Natural killer cell treated with Interleukin-12 subunit alpha and Interleukin-12 subunit beta and Interleukin-15 and Interleukin-18, amount 100 ng/mL, for 72 hours (primary cell): ENCODE measurements at regions not wholly inside any gene's neighbourhood (a gene's known extent, or its start where the extent isn't known, plus 50 kb on each side); places are given as distances from the start of the nearest gene placed in this dataset.
A peak's percentile ranks its signal among the peaks of the same experiment; 100 is the strongest.

ENCODE experiments used
- ATAC-seq, 2 donors: fragments of 150-1000 bp; cut with Tn5 transposase in 1 of 2; sonication (Bioruptor Pico), chemical (Tn5 transposase) in 1 of 2; 2 replicates each; pipeline ENCODE4 v1.10.0; 2021
- DNase-seq: peaks from one replicate; pipeline ENCODE4 v3.0.0; 2022; ENCODE audit warnings: low spot score
- H3K27ac Mint-ChIP-seq, 2 donors: 1 replicate in 1 of 2; 2 replicates in 1 of 2; pipeline ENCODE4 v1.8.0; 2022; ENCODE audit warnings: mixed read lengths in 2 of 2, mild to moderate bottlenecking in 1 of 2, moderate library complexity in 1 of 2
- H3K27me3 Mint-ChIP-seq, 2 donors: 1 replicate in 1 of 2; 2 replicates in 1 of 2; pipeline ENCODE4 v1.8.0; 2022; ENCODE audit warnings: mixed read lengths in 2 of 2
- H3K36me3 Mint-ChIP-seq: one replicate; pipeline ENCODE4 v1.8.0; 2022; ENCODE audit warnings: mixed read lengths
- H3K4me1 Mint-ChIP-seq, 2 donors: 1 replicate in 1 of 2; 2 replicates in 1 of 2; pipeline ENCODE4 v1.8.0; 2022; ENCODE audit warnings: low read depth in 2 of 2, mixed read lengths in 2 of 2, mild to moderate bottlenecking in 1 of 2
- H3K4me3 Mint-ChIP-seq: one replicate; pipeline ENCODE4 v1.8.0; 2022; ENCODE audit warnings: mixed read lengths
- H3K9me3 Mint-ChIP-seq: 2 replicates; pipeline ENCODE4 v1.8.0; 2022; ENCODE audit warnings: mixed read lengths

DNA sequence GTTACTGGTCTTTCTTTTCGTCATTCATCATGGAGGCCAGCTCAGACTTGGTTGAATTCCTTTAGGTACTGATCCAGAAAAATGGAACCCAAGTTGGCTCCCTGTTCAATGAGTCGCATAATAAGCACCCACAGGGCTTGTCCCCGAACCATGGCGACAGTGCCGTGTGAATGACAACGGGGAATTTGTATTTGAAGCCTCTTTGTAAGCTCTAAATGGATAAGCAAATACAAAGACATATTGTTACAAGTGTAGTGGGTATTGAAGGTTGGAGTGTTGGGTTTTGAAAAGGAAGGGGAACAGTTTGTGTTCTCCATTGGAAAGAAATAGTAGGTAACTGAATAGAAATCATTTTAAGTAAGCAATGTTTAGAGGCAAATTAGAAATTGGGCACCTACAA, 288.9 kb downstream of the SLC4A3 start:
- no peaks in the 10 kb centered on the region for H3K9me3 Mint-ChIP-seq
- H3K4me1 Mint-ChIP-seq: no peaks in the 10 kb centered on the region
- no peak overlapping the region for H3K27ac Mint-ChIP-seq
- H3K4me3 Mint-ChIP-seq: no peak overlapping the region
- no peaks in the 10 kb centered on the region for H3K36me3 Mint-ChIP-seq
- ATAC-seq: no peak
- no peak for DNase-seq
- peaks cover 3 to 6% of the 10 kb centered on the region in 2 donors for H3K27me3 Mint-ChIP-seq

DNA sequence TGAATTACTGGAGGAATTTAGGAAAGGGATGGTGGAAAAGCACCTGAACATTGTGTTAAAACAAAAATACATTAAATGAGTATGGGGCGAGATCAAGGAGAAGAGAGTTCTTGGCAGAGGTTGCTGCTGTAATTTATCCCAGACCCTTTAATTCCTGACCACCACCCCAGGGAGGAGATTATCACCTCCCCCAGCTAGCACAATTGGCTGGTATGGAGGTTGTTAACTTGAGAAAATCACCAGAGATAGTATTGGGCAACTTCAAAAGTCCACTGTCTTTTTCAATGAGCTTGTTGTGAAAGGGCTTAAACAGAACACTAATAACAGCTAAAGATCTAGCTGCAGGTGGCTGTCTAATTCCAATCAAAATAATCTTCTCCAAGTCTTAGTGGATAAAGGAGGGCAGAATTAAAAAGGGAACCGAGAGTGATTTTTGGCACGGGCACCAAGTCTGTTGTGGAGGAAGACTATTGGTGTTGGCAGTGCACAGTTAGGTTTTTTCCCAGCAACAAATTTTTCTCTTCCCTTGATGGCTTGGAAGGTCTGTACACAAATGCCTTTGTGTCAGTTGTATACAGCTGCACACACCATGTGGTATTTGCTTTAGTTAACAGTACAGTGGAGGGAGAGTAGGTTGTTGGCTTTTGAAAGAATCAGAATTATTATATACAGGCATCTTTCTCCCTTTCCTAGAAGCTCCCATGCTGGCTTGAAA, 289.5 kb downstream of the SLC4A3 start:
- ATAC-seq: no peak
- no peaks in the 10 kb centered on the region for H3K4me1 Mint-ChIP-seq
- H3K36me3 Mint-ChIP-seq: no peaks in the 10 kb centered on the region
- H3K4me3 Mint-ChIP-seq: no peak overlapping the region
- no peaks in the 10 kb centered on the region for H3K9me3 Mint-ChIP-seq
- no peak overlapping the region for H3K27ac Mint-ChIP-seq
- DNase-seq: no peak
- peaks cover 3 to 6% of the 10 kb centered on the region in 2 donors for H3K27me3 Mint-ChIP-seq

DNA sequence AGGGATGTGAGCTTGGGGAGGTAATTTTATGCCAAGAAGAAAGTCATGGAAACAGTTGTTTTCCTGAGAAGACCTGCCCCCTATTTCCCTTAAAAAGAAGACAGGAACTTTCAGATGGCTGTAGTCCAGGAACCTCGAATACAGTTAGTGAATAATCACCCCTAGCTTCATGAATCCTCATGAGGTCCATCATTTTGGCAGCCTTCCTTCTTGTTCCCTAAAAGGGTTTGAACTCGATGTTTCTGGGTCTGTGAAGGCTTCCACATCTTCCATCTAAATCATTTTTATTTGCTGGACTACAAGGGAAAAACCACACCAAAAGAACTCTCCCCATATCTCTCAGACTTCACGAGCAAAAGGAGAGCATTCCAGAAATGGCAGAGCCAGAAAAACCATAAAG, 290.8 kb downstream of the SLC4A3 start:
- ATAC-seq: no peak
- Mint-ChIP-seq H3K36me3 (no peaks in the 10 kb centered on the region), H3K9me3 (no peaks in the 10 kb centered on the region), H3K27me3 (peaks cover 3 to 6% of the 10 kb centered on the region in 2 donors), H3K4me1 (no peaks in the 10 kb centered on the region), H3K4me3 (no peak overlapping the region), H3K27ac (no peak overlapping the region)
- no peak for DNase-seq

DNA sequence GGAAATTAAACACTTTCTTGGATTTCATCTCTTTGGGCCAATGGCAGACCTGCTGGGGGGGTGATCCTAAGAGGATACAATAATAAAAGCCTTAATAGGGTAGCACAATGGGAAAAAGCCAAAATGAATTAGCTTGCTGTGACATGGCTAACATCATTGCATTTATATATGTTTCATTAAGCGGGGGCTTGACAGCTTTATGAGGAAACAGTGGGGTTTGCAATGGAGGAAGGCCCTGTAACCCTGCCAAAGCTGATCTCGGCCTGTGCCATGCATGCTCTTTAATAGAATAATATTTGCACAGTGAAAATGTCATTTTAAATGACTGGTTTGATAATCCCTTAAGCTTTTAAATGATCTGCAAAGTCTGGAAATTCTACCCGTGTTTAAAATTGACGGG, 291.5 kb downstream of the SLC4A3 start:
- no peaks in the 10 kb centered on the region for H3K4me1 Mint-ChIP-seq
- no peak overlapping the region for H3K27ac Mint-ChIP-seq
- H3K9me3 Mint-ChIP-seq: no peaks in the 10 kb centered on the region
- ATAC-seq: no peak
- H3K27me3 Mint-ChIP-seq: peaks cover 3 to 6% of the 10 kb centered on the region in 2 donors
- DNase-seq: no peak
- H3K4me3 Mint-ChIP-seq: no peak overlapping the region
- H3K36me3 Mint-ChIP-seq: no peaks in the 10 kb centered on the region

DNA sequence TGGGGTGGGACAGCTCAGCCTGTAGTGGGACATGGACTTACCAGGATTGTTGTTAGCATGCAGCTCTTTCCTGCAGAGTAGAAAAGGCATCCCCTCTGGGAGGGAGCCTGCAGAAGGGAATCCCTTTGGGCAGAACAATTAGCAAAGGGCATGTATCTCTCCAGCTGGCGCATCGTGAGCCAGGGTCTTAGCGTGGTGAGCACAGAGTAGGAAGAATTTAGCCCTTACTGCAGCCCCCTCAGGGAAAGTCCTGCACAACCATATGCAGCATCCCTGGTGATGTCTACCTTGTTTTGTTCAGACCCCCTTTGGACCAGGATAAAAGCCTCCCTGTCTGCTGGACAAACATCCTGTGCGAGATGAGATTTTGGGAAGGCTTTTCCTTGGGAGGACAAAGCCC, 292.1 kb downstream of the SLC4A3 start:
- no peak overlapping the region for H3K27ac Mint-ChIP-seq
- no peaks in the 10 kb centered on the region for H3K36me3 Mint-ChIP-seq
- ATAC-seq (no peak), DNase-seq (no peak)
- H3K9me3 Mint-ChIP-seq: no peaks in the 10 kb centered on the region
- no peaks in the 10 kb centered on the region for H3K4me1 Mint-ChIP-seq
- H3K27me3 Mint-ChIP-seq: peaks cover 3 to 6% of the 10 kb centered on the region in 2 donors
- no peak overlapping the region for H3K4me3 Mint-ChIP-seq

DNA sequence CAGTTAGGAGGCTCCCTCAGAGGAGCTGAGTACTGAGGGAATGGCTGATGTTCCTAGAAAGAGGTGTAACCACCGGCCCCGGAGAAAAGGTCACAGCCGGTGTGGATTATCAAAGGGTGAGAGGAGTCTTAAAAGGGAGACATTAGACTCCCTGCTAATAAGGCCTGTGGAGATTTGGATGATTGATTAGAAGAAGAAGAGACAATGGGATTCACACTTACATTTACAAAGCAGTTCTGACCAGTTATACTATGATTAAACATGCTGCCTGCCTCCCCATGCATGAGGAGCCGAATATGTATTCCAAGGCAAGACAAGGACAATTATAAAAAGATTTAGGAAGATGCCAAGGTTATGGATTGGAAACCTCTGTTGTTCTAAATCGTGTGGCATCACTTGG, 302.4 kb downstream of the SLC4A3 start:
- DNase-seq: no peak
- no peak for ATAC-seq
- Mint-ChIP-seq H3K4me1 (no peaks in the 10 kb centered on the region), H3K4me3 (no peak overlapping the region), H3K27ac (no peak overlapping the region), H3K36me3 (no peaks in the 10 kb centered on the region), H3K9me3 (peaks cover 5% of the 10 kb centered on the region), H3K27me3 (peaks cover 0 to 8% of the 10 kb centered on the region in 2 donors)

DNA sequence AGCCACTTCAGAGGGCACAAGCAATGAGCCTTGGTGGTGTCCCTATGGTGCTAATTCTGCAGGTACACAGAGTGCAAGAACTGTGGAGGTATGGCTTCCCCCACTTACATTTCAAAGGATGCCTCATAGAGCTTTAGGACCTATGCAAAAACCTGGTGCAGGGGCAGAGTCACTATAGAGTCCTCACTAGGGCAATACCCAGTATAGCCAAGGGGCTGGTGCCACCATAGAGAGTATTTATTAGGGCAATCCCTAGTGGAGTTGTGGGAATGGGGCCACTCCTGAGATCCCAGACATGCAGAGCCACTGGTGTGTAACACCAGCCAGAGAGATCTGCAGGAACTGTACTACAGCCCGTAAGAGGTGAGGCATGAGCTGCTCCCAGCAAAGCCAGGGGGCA, 312.2 kb downstream of the SLC4A3 start:
- no peak overlapping the region for H3K27ac Mint-ChIP-seq
- no peak for DNase-seq
- no peak overlapping the region for H3K4me3 Mint-ChIP-seq
- peaks cover 3% of the 10 kb centered on the region for H3K9me3 Mint-ChIP-seq
- no peaks in the 10 kb centered on the region for H3K4me1 Mint-ChIP-seq
- no peaks in the 10 kb centered on the region for H3K27me3 Mint-ChIP-seq
- H3K36me3 Mint-ChIP-seq: no peaks in the 10 kb centered on the region
- peak; percentile 33 to 61 for ATAC-seq

DNA sequence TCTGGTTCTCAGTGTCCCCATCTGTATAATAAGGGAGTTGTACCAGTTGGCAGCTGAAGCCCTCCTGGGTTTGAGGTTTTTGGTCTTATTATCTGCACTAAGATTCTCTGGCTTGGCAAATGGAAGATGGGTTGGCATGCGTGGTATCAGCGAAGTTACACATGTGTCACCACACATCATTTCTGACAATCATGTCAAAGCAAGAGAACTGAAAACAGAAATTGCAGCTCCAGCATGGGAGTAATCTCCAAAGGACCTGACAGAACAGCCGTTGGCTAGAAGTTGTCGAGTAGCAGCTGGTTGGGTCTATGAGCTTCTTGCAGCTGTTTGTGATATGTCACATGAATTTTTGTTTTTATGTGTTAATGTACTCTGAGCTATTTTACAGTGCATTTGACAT, 317.4 kb downstream of the SLC4A3 start:
- Mint-ChIP-seq H3K4me3 (no peak overlapping the region), H3K9me3 (no peaks in the 10 kb centered on the region), H3K27me3 (no peaks in the 10 kb centered on the region), H3K36me3 (no peaks in the 10 kb centered on the region), H3K27ac (no peak overlapping the region), H3K4me1 (no peaks in the 10 kb centered on the region)
- DNase-seq: no peak
- no peak for ATAC-seq

DNA sequence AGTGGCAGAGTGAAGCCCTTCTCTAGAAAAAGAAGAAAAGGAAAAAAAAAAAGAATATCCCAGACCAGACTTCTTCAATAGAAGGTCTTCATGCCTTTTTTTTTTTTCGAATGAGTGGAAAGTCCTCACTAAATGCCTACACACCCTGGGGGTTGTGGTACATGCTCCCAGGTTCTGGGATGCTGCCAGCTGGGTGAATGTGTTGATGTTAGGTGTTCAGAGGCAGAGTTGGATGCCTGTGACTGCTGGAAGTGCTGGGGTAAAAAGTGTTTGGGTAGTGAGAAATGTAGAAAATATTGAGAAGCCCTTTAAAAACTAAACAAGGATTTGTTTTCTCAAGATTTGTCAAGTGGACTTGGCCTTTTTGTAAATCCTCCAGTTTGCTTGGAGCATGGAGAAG, 318.6 kb downstream of the SLC4A3 start:
- no peaks in the 10 kb centered on the region for H3K36me3 Mint-ChIP-seq
- H3K27ac Mint-ChIP-seq: no peak overlapping the region
- no peaks in the 10 kb centered on the region for H3K9me3 Mint-ChIP-seq
- H3K4me3 Mint-ChIP-seq: no peak overlapping the region
- ATAC-seq (no peak), DNase-seq (no peak)
- H3K4me1 Mint-ChIP-seq: no peaks in the 10 kb centered on the region
- no peaks in the 10 kb centered on the region for H3K27me3 Mint-ChIP-seq

DNA sequence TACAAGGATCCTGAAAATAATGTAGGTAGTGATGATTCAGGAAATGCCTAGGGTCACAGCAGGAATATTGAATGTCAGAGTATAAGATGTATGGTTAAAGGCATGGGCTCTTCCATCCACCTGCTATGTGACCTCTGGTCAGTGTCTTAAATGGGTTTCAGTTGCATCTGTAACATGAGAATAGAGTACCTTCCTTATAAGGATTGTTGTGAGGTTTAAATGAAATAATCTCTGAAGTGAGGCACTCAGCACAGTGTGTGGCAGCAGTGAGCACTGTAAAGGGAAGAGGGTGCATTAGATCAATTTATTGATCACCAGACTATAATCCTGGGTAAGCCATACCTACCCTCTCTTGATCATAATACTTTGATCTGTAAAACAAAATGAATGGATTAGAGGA, 319.1 kb downstream of the SLC4A3 start:
- no peaks in the 10 kb centered on the region for H3K4me1 Mint-ChIP-seq

DNA sequence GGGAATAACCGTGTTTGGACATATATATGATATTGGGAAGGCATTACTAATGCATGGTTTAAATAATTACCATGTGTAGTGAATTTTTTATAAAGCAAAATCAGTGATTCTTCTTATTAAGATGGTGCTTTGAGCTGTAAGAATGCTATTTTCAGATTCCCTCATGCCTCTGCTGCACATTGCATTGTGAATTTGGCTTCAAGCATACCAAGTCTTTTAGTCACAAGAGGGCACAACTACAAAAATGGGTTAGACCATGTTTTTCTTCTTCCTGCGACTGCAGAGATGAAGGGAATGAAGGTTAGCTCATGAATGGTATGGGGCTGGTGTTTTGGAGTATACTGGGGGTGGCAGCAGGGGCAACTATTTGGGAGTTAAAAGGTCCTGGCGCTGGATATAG, 320.1 kb downstream of the SLC4A3 start:
- Mint-ChIP-seq H3K4me3 (no peak overlapping the region), H3K36me3 (no peaks in the 10 kb centered on the region), H3K27ac (no peak overlapping the region), H3K27me3 (no peaks in the 10 kb centered on the region), H3K9me3 (no peaks in the 10 kb centered on the region), H3K4me1 (no peaks in the 10 kb centered on the region)
- ATAC-seq: no peak
- no peak for DNase-seq

More for the DNA sequence above, 319.1 kb downstream of the SLC4A3 start:
- Mint-ChIP-seq H3K27me3 (no peaks in the 10 kb centered on the region), H3K36me3 (no peaks in the 10 kb centered on the region), H3K9me3 (no peaks in the 10 kb centered on the region), H3K4me3 (no peak overlapping the region), H3K27ac (no peak overlapping the region)
- ATAC-seq (no peak), DNase-seq (no peak)

DNA sequence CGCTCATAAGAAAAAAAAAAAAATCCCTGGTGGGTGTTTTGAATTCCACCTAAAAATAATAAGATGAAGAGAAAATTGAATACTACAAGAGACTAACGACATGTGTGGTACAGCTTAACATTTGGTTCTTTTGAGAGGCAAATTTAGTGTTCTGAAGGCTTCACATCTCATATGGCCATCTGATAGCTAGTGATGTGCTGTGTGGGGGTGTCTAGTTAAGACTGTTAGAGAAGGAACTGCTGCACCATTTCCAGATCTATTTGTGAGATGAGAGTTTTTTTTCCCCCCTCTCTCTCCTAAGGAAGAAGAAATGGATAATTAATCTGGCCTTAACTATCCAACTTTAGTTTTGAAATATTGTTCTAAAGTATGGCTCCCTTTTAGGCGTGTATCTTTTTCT, 321.6 kb downstream of the SLC4A3 start:
- ATAC-seq: no peak
- Mint-ChIP-seq H3K27me3 (no peaks in the 10 kb centered on the region), H3K4me1 (no peaks in the 10 kb centered on the region), H3K9me3 (no peaks in the 10 kb centered on the region), H3K4me3 (no peak overlapping the region), H3K36me3 (no peaks in the 10 kb centered on the region), H3K27ac (no peak overlapping the region)
- DNase-seq: no peak

DNA sequence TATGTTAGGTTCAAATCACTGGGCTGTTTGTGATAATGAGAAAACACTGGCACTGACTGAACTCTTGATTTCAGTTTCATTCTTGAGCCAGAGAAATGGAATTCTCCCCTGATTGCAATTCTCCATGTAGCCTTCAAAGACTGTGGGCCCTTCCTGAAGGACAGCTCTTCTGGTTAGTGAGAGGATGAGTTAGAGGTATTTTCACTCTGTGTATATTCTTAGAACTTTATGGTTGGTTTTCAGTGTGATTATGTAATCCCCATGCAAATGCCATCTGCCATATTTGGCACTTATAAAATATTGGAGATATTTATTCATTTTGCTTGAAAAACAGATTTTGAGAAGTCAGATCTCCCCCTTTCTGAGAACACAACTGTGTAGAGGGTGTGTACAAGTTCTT, 323.7 kb downstream of the SLC4A3 start:
- DNase-seq (no peak), ATAC-seq (no peak)
- H3K27ac Mint-ChIP-seq: no peak overlapping the region
- no peaks in the 10 kb centered on the region for H3K9me3 Mint-ChIP-seq
- H3K36me3 Mint-ChIP-seq: no peaks in the 10 kb centered on the region
- H3K4me1 Mint-ChIP-seq: no peaks in the 10 kb centered on the region
- H3K27me3 Mint-ChIP-seq: no peaks in the 10 kb centered on the region
- H3K4me3 Mint-ChIP-seq: no peak overlapping the region

DNA sequence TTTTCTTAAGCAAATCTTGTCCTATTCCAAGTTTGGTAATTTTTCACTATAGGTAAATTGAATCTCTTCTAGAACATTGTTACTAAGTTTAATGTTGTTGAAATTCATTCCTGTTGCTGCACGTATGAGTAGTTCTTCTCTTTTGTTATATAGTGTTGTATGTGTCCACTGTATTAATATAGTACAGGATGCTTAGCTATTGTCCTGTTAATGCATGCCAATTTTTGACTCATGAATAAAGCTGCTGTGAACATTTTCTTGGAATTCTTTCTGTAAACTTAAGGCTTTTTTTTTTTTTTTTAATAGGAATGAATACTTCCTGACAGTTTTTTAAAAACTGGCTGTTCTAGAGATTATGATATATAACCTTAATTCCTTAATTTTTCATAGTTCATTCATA, 326.9 kb downstream of the SLC4A3 start:
- no peaks in the 10 kb centered on the region for H3K4me1 Mint-ChIP-seq
- no peaks in the 10 kb centered on the region for H3K36me3 Mint-ChIP-seq
- H3K27me3 Mint-ChIP-seq: no peaks in the 10 kb centered on the region
- no peak for DNase-seq
- H3K4me3 Mint-ChIP-seq: no peak overlapping the region
- H3K9me3 Mint-ChIP-seq: peaks cover 3% of the 10 kb centered on the region
- no peak overlapping the region for H3K27ac Mint-ChIP-seq
- ATAC-seq: no peak

DNA sequence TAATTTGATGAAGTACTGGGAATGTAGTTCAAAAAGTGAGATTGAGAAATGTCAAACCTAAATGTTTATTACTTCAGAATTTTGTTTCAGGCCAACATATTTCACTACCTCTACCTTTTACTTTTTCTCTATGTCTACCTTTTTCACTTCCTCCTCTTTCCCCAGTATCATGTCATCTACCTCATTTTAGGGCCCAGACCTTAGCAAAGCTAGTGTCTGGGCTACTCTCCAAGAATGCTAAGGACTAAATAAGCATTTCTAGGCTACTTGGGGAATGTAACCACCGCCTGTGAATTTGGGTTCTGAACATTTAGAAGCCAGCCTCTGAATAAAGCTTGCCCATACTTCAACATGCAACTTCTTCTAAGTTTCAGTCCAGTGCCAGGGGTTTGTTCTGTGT, 330.4 kb downstream of the SLC4A3 start:
- ATAC-seq (no peak), DNase-seq (no peak)
- H3K9me3 Mint-ChIP-seq: peaks cover 8% of the 10 kb centered on the region
- no peaks in the 10 kb centered on the region for H3K4me1 Mint-ChIP-seq
- no peak overlapping the region for H3K4me3 Mint-ChIP-seq
- H3K27me3 Mint-ChIP-seq: no peaks in the 10 kb centered on the region
- no peaks in the 10 kb centered on the region for H3K36me3 Mint-ChIP-seq
- no peak overlapping the region for H3K27ac Mint-ChIP-seq
